Fibroblast of the conjunctiva (primary cell): ENCODE measurements at regions not wholly inside any gene's neighbourhood (a gene's known extent, or its start where the extent isn't known, plus 50 kb on each side); places are given as distances from the start of the nearest gene placed in this dataset.

Source experiments
- DNase-seq: peaks from one replicate; pipeline ENCODE4 v3.0.0-alpha.2; 2010; ENCODE audit warnings: low read depth

GRCh38 chr2:2871480-2872308, 505.9 kb downstream of the EIPR1 start:
- no peak for DNase-seq

GRCh38 chr2:2870106-2870505, 507.5 kb downstream of the EIPR1 start:
- no peak for DNase-seq

GRCh38 chr2:2869553-2869952, 508.1 kb downstream of the EIPR1 start:
- no peak for DNase-seq

GRCh38 chr2:2868085-2868484, 509.5 kb downstream of the EIPR1 start:
- DNase-seq: no peak

GRCh38 chr2:2867397-2867979, 510.1 kb downstream of the EIPR1 start:
- no peak for DNase-seq

- no peak for DNase-seq
Measured at GRCh38 chr2:2866459-2866858, 511.2 kb downstream of the EIPR1 start.

- no peak for DNase-seq
Measured at GRCh38 chr2:2862386-2862785, 515.2 kb downstream of the EIPR1 start.

- no peak for DNase-seq
Measured at GRCh38 chr2:2861666-2862240, 515.9 kb downstream of the EIPR1 start.

- DNase-seq: no peak
Measured at GRCh38 chr2:2860589-2861300, 516.9 kb downstream of the EIPR1 start.

- no peak for DNase-seq
Measured at GRCh38 chr2:2859732-2860131, 517.9 kb downstream of the EIPR1 start.

GRCh38 chr2:2859164-2859563, 518.5 kb downstream of the EIPR1 start:
- DNase-seq: no peak

- DNase-seq: no peak
Measured at GRCh38 chr2:2856723-2857415, 520.7 kb downstream of the EIPR1 start.

- no peak for DNase-seq
Measured at GRCh38 chr2:2855297-2855696, 522.3 kb downstream of the EIPR1 start.

- DNase-seq: no peak
Measured at GRCh38 chr2:2853346-2853745, 522.3 kb upstream of the MYT1L start.

- DNase-seq: no peak
Measured at GRCh38 chr2:2851806-2852777, 521.0 kb upstream of the MYT1L start.

GRCh38 chr2:2851316-2851715, 520.2 kb upstream of the MYT1L start:
- DNase-seq: no peak

- DNase-seq: no peak
Measured at GRCh38 chr2:2850859-2851258, 519.8 kb upstream of the MYT1L start.

GRCh38 chr2:2850218-2850755, 519.2 kb upstream of the MYT1L start:
- DNase-seq: no peak

- no peak for DNase-seq
Measured at GRCh38 chr2:2849464-2850217, 518.6 kb upstream of the MYT1L start.
